Neural progenitor cell (in vitro differentiated cells): ENCODE measurements at regions not wholly inside any gene's neighbourhood (a gene's known extent, or its start where the extent isn't known, plus 50 kb on each side); places are given as distances from the start of the nearest gene placed in this dataset.

Experiments used
- DNase-seq: peaks from one replicate; pipeline ENCODE4 v3.0.0-alpha.2; 2016; ENCODE audit warnings: low spot score
- H2AFZ ChIP-seq: fragments of 200-600 bp; sonication (generic); replicated peaks from 2 replicates; pipeline ENCODE4 v1.6.1; 2016; ENCODE audit warnings: antibody characterized with exemption
- H3F3A ChIP-seq: fragments of 200-600 bp; sonication (generic); 2 replicates; pipeline ENCODE4 v1.6.1; 2016; ENCODE audit warnings: antibody characterized with exemption, low read depth
- H3K27ac ChIP-seq: fragments of 200-600 bp; sonication (generic); 2 replicates; pipeline ENCODE4 v1.5.1; 2016; ENCODE audit warnings: mild to moderate bottlenecking
- H3K27me3 ChIP-seq: fragments of 200-600 bp; sonication (generic); 2 replicates; pipeline ENCODE4 v1.6.1; 2016; ENCODE audit warnings: mild to moderate bottlenecking, moderate library complexity
- H3K36me3 ChIP-seq: fragments of 200-600 bp; sonication (generic); 2 replicates; pipeline ENCODE4 v1.5.1; 2016
- H3K4me1 ChIP-seq: fragments of 200-600 bp; sonication (generic); 2 replicates; pipeline ENCODE4 v1.6.1; 2016; ENCODE audit warnings: mixed run types
- H3K4me2 ChIP-seq: fragments of 200-600 bp; sonication (generic); 2 replicates; pipeline ENCODE4 v1.6.1; 2016
- H3K4me3 ChIP-seq: fragments of 200-600 bp; sonication (generic); 2 replicates; pipeline ENCODE4 v1.5.1; 2016
- H3K79me2 ChIP-seq: fragments of 200-600 bp; sonication (generic); 2 replicates; pipeline ENCODE4 v1.6.1; 2016; ENCODE audit warnings: low read depth
- H3K9ac ChIP-seq: fragments of 200-600 bp; sonication (generic); 2 replicates; pipeline ENCODE4 v1.6.1; 2016
- H3K9me3 ChIP-seq: fragments of 200-600 bp; sonication (generic); 2 replicates; pipeline ENCODE4 v1.5.1; 2016; ENCODE audit warnings: low read depth
- H4K20me1 ChIP-seq: fragments of 200-600 bp; sonication (generic); 2 replicates; pipeline ENCODE4 v1.6.1; 2016; ENCODE audit warnings: low read depth
- H3K27ac Mint-ChIP-seq: 3 replicates; pipeline ENCODE4 v1.8.0; 2021; ENCODE audit warnings: mixed read lengths
- H3K27me3 Mint-ChIP-seq: 2 replicates; pipeline ENCODE4 v1.8.0; 2022; ENCODE audit warnings: low read depth, mild to moderate bottlenecking, inconsistent platforms, moderate library complexity, mixed read lengths; ENCODE audit not compliant: insufficient read depth
- H3K36me3 Mint-ChIP-seq: 3 replicates; pipeline ENCODE4 v1.8.0; 2021; ENCODE audit warnings: mixed read lengths
- H3K4me1 Mint-ChIP-seq: 3 replicates; pipeline ENCODE4 v1.8.0; 2021; ENCODE audit warnings: mixed read lengths
- H3K4me3 Mint-ChIP-seq: 3 replicates; pipeline ENCODE4 v1.8.0; 2021; ENCODE audit warnings: mild to moderate bottlenecking, moderate library complexity, mixed read lengths
- H3K9me3 Mint-ChIP-seq: 3 replicates; pipeline ENCODE4 v1.8.0; 2020; ENCODE audit warnings: mixed read lengths
- EZH2 ChIP-seq: fragments of 200-600 bp; sonication (generic); IDR thresholded peaks from 2 replicates; pipeline ENCODE4 v1.6.1; 2017; ENCODE audit warnings: antibody characterized with exemption, mild to moderate bottlenecking, moderate library complexity
- EZH2phosphoT487 ChIP-seq: fragments of 200-600 bp; sonication (generic); IDR thresholded peaks from 2 replicates; pipeline ENCODE4 v1.6.1; 2017; ENCODE audit warnings: antibody characterized with exemption
- TF ChIP-seq, protein P1 (sequence below): fragments of 200-600 bp; sonication (generic); IDR thresholded peaks from 2 replicates; pipeline ENCODE4 v1.5.1; 2017; ENCODE audit warnings: antibody characterized with exemption, mild to moderate bottlenecking

DNA sequence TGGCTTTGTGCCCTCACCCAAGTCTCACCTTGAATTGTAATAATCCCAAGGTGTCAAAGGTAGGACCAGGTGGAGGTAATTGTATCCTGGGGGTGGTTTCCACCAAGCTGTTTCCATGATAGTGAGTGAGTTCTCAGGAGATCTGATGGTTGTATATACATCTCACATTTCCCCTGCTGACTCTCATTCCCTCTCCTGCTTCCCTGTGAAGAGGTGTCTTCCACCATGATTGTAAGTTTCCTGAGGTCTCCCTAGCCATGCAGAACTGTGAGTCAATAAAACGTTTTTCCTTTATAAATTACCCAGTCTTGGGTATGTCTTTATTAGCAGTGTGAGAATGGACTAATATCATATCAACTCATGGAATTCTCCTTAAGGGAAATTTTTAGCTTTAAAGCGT is 302.6 kb downstream of the LIG4 start:
- no peak overlapping the region for H3K4me2 ChIP-seq
- no peak for DNase-seq
- no peak overlapping the region for H3K4me3 ChIP-seq
- no peaks in the 10 kb centered on the region for H4K20me1 ChIP-seq
- Mint-ChIP-seq H3K4me3 (no peak overlapping the region), H3K9me3 (no peaks in the 10 kb centered on the region), H3K36me3 (no peaks in the 10 kb centered on the region), H3K27ac (no peak overlapping the region), H3K4me1 (no peaks in the 10 kb centered on the region), H3K27me3 (peaks cover 3% of the 10 kb centered on the region)
- H3K27me3 ChIP-seq: no peaks in the 10 kb centered on the region
- no peaks in the 10 kb centered on the region for H3F3A ChIP-seq
- H2AFZ ChIP-seq: no peak overlapping the region
- H3K9me3 ChIP-seq: no peaks in the 10 kb centered on the region
- no peaks in the 10 kb centered on the region for H3K79me2 ChIP-seq
- no peak overlapping the region for H3K9ac ChIP-seq
- H3K4me1 ChIP-seq: no peaks in the 10 kb centered on the region
- no peak overlapping the region for H3K27ac ChIP-seq
- H3K36me3 ChIP-seq: no peaks in the 10 kb centered on the region
- TF ChIP-seq, protein P1, sequence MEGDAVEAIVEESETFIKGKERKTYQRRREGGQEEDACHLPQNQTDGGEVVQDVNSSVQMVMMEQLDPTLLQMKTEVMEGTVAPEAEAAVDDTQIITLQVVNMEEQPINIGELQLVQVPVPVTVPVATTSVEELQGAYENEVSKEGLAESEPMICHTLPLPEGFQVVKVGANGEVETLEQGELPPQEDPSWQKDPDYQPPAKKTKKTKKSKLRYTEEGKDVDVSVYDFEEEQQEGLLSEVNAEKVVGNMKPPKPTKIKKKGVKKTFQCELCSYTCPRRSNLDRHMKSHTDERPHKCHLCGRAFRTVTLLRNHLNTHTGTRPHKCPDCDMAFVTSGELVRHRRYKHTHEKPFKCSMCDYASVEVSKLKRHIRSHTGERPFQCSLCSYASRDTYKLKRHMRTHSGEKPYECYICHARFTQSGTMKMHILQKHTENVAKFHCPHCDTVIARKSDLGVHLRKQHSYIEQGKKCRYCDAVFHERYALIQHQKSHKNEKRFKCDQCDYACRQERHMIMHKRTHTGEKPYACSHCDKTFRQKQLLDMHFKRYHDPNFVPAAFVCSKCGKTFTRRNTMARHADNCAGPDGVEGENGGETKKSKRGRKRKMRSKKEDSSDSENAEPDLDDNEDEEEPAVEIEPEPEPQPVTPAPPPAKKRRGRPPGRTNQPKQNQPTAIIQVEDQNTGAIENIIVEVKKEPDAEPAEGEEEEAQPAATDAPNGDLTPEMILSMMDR: no peak
- no peak for TF ChIP-seq EZH2phosphoT487
- TF ChIP-seq EZH2: no peak

DNA sequence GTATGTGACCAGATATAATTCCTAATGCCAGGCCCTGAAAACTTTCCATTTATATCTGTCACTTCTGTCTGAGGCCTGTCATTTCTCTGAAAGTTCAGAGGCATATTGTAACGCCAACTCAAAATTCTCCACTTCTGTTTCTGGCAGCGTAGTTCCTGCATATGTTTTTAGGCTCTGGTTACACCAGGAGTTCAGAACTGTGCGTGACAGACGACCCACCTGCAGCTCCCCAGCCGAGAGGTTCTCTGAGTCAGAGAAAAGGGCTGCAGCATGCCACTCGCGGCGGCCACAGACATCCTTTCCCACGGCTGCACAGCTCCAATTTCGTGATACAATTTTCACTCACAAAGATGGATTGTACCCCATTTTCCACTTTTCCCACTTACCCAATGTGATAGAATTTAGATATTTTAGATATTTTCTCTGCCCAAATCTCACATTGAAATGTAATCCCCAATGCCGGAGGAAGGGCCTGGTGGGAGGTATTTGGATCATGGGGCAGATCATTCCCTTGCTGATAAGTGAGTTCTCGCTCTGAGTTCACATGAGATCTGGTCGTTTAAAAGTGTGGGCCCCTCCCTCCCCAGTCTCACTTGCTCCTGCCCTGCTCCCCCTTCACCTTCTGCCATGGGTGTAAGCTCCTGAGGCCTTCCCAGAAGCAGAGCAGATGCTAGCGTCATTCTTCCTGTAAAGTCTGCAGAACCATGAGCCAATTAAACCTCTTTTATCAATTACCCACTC is 308.1 kb downstream of the LIG4 start:
- no peak overlapping the region for H3K27ac ChIP-seq
- no peaks in the 10 kb centered on the region for H3K9me3 ChIP-seq
- no peak overlapping the region for H3K4me3 Mint-ChIP-seq
- DNase-seq: no peak
- TF ChIP-seq, protein P1: no peak
- TF ChIP-seq EZH2phosphoT487 (no peak), EZH2 (no peak)
- H3K36me3 ChIP-seq: no peaks in the 10 kb centered on the region
- no peak overlapping the region for H3K27ac Mint-ChIP-seq
- no peaks in the 10 kb centered on the region for H3K79me2 ChIP-seq
- no peak overlapping the region for H2AFZ ChIP-seq
- H3K36me3 Mint-ChIP-seq: no peaks in the 10 kb centered on the region
- H3F3A ChIP-seq: no peaks in the 10 kb centered on the region
- no peak overlapping the region for H3K4me3 ChIP-seq
- H3K27me3 Mint-ChIP-seq: peaks cover 3% of the 10 kb centered on the region
- no peaks in the 10 kb centered on the region for H4K20me1 ChIP-seq
- no peaks in the 10 kb centered on the region for H3K27me3 ChIP-seq
- peaks cover 6% of the 10 kb centered on the region for H3K4me1 Mint-ChIP-seq
- H3K4me1 ChIP-seq: no peaks in the 10 kb centered on the region
- no peaks in the 10 kb centered on the region for H3K9me3 Mint-ChIP-seq
- no peak overlapping the region for H3K9ac ChIP-seq
- no peak overlapping the region for H3K4me2 ChIP-seq

DNA sequence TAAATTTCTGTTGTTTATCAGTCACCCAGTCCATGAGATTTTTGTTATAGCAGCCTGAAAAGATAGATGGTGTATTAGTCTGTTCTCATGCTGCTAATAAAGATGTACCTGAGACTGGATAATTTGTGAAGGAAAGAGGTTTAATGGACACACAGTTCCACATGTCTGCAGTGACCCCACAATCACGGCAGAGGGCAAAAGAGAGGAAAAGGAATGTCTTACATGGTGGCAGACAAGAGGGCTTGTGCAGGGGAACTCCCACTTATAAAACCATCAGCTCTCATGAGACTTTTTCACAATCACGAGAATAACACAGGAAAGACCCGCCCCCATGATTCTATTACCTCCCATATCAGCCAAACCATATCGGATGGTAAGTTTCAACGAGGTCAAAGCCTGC is 309.2 kb downstream of the LIG4 start:
- H3K9ac ChIP-seq: no peak overlapping the region
- H3K4me1 Mint-ChIP-seq: peaks cover 6% of the 10 kb centered on the region
- H3K4me3 Mint-ChIP-seq: no peak overlapping the region
- no peak overlapping the region for H3K4me2 ChIP-seq
- DNase-seq: no peak
- H3K27me3 Mint-ChIP-seq: peaks cover 3% of the 10 kb centered on the region
- H3F3A ChIP-seq: no peaks in the 10 kb centered on the region
- TF ChIP-seq, protein P1: no peak
- TF ChIP-seq EZH2 (no peak), EZH2phosphoT487 (no peak)
- H3K27ac ChIP-seq: no peak overlapping the region
- no peaks in the 10 kb centered on the region for H3K79me2 ChIP-seq
- no peaks in the 10 kb centered on the region for H3K4me1 ChIP-seq
- H3K4me3 ChIP-seq: no peak overlapping the region
- no peaks in the 10 kb centered on the region for H3K36me3 ChIP-seq
- H3K9me3 ChIP-seq: no peaks in the 10 kb centered on the region
- no peaks in the 10 kb centered on the region for H4K20me1 ChIP-seq
- H3K36me3 Mint-ChIP-seq: no peaks in the 10 kb centered on the region
- no peaks in the 10 kb centered on the region for H3K9me3 Mint-ChIP-seq
- H3K27me3 ChIP-seq: no peaks in the 10 kb centered on the region
- H2AFZ ChIP-seq: no peak overlapping the region
- no peak overlapping the region for H3K27ac Mint-ChIP-seq
